Breast epithelium (tissue), 4 donors: ENCODE measurements at regions not wholly inside any gene's neighbourhood (a gene's known extent, or its start where the extent isn't known, plus 50 kb on each side); places are given as distances from the start of the nearest gene placed in this dataset.

Experiments
- DNase-seq, 2 donors: peaks; one replicate each; pipeline ENCODE4 v3.0.0-alpha.2; 2019; ENCODE audit warnings: low spot score in 2 of 2
- H3K27ac ChIP-seq, 2 donors: fragments of 200-600 bp; sonication (generic) in 1 of 2; one replicate each; pipeline ENCODE4 v1.5.1; 2016 to 2019; ENCODE audit warnings: mild to moderate bottlenecking in 1 of 2
- H3K27me3 ChIP-seq, 2 donors: fragments of 200-600 bp; sonication (generic) in 1 of 2; one replicate each; pipeline versions ENCODE4 v1.5.1 to v1.6.0; 2017 to 2019; ENCODE audit warnings: control low read depth in 1 of 2, mild to moderate bottlenecking in 1 of 2
- H3K36me3 ChIP-seq: fragments of 200-600 bp; one replicate; pipeline ENCODE4 v1.5.1; 2019
- H3K4me1 ChIP-seq, 2 donors: fragments of 200-600 bp; sonication (generic); one replicate each; pipeline ENCODE4 v1.5.1; 2016 to 2019; ENCODE audit warnings: control low read depth in 1 of 2
- H3K4me3 ChIP-seq, 3 donors: fragments of 200-600 bp; sonication (generic); 1 replicate in 2 of 3; 2 replicates in 1 of 3; pipeline ENCODE4 v1.5.1; 2016 to 2019; ENCODE audit warnings: mild to moderate bottlenecking in 3 of 3, moderate library complexity in 2 of 3
- H3K9me3 ChIP-seq, 2 donors: fragments of 200-600 bp; sonication (generic) in 1 of 2; one replicate each; pipeline ENCODE4 v1.5.1; 2016 to 2019; ENCODE audit warnings: control low read depth in 1 of 2
- CTCF ChIP-seq, 3 donors: fragments of 450-650 bp; IDR thresholded peaks; one replicate each; pipeline ENCODE4 v1.5.1; 2016 to 2017; ENCODE audit warnings: antibody characterized with exemption in 3 of 3, mild to moderate bottlenecking in 3 of 3, moderate library complexity in 3 of 3
- POLR2A ChIP-seq: fragments of 450-650 bp; IDR thresholded peaks from one replicate; pipeline ENCODE4 v1.6.1; 2016; ENCODE audit warnings: antibody characterized with exemption, mild to moderate bottlenecking, moderate library complexity
- POLR2AphosphoS5 ChIP-seq, 3 donors: sonication (generic); formaldehyde crosslinking; IDR thresholded peaks; one replicate each; pipeline ENCODE4 v1.6.1; 2017; ENCODE audit warnings: antibody characterized with exemption in 3 of 3
- intact Hi-C: fragments of 100-400 bp; cut with DNase I; formaldehyde crosslinking; loops from one replicate; pipeline ENCODE4 v1.15.1; 2023; ENCODE audit warnings: low total_unique reads

- intact Hi-C loops = no loop called here
- H3K4me1 ChIP-seq = no peaks in the 10 kb centered on the region
- DNase-seq = no peak
- H3K9me3 ChIP-seq = peaks cover 0 to under 1% of the 10 kb centered on the region in 2 donors
- no peaks in the 10 kb centered on the region for H3K36me3 ChIP-seq
- no peak overlapping the region for H3K4me3 ChIP-seq
- TF ChIP-seq POLR2AphosphoS5 (IDR thresholded peaks at IDR 0.05) (no peak), POLR2A (no peak), CTCF (IDR thresholded peaks at IDR 0.05) (no peak)
- peaks cover 0 to 17% of the 10 kb centered on the region in 2 donors for H3K27me3 ChIP-seq
- H3K27ac ChIP-seq = no peak overlapping the region
Observed at GRCh38 chrX:115939636-115940160, 230.8 kb upstream of the AGTR2 start.

GRCh38 chrX:115940348-115940747 lies 230.2 kb upstream of the AGTR2 start:
- Histone ChIP-seq H3K27me3 (peaks cover 0 to 15% of the 10 kb centered on the region in 2 donors), H3K4me1 (no peaks in the 10 kb centered on the region), H3K4me3 (no peak overlapping the region), H3K36me3 (no peaks in the 10 kb centered on the region), H3K9me3 (no peaks in the 10 kb centered on the region), H3K27ac (no peak overlapping the region)
- no peak for DNase-seq
- intact Hi-C loops = no loop called here
- TF ChIP-seq POLR2AphosphoS5 (IDR thresholded peaks at IDR 0.05) (no peak), CTCF (IDR thresholded peaks at IDR 0.05) (no peak), POLR2A (no peak)

GRCh38 chrX:115940888-115941332 lies 229.6 kb upstream of the AGTR2 start:
- DNase-seq = peak; percentile 61 to 74
- Histone ChIP-seq H3K4me1 (no peaks in the 10 kb centered on the region), H3K4me3 (peak overlapping the region in 2 of 3 donors; percentile 33 to 44), H3K9me3 (no peaks in the 10 kb centered on the region), H3K27me3 (peaks cover 0 to 10% of the 10 kb centered on the region in 2 donors), H3K27ac (no peak overlapping the region), H3K36me3 (no peaks in the 10 kb centered on the region)
- TF ChIP-seq POLR2A (no peak), POLR2AphosphoS5 (IDR thresholded peaks at IDR 0.05) (peak in 1 of 3 donors; percentile 73), CTCF (IDR thresholded peaks at IDR 0.05) (peak in 2 of 3 donors; percentile 51 to 60)
- intact Hi-C loops = no loop called here

GRCh38 chrX:115941388-115941787 lies 229.2 kb upstream of the AGTR2 start:
- peak overlapping the region in 1 of 3 donors; percentile 33 for H3K4me3 ChIP-seq
- no peak for TF ChIP-seq POLR2A
- TF ChIP-seq CTCF (IDR thresholded peaks at IDR 0.05) = no peak
- no peak for TF ChIP-seq POLR2AphosphoS5 (IDR thresholded peaks at IDR 0.05)
- H3K27ac ChIP-seq = no peak overlapping the region
- no peak for DNase-seq
- H3K4me1 ChIP-seq = no peaks in the 10 kb centered on the region
- no peaks in the 10 kb centered on the region for H3K9me3 ChIP-seq
- intact Hi-C loops = no loop called here
- H3K27me3 ChIP-seq = peaks cover 0 to 9% of the 10 kb centered on the region in 2 donors
- no peaks in the 10 kb centered on the region for H3K36me3 ChIP-seq

- Histone ChIP-seq H3K27ac (no peak overlapping the region), H3K36me3 (no peaks in the 10 kb centered on the region), H3K4me3 (no peak overlapping the region), H3K4me1 (no peaks in the 10 kb centered on the region), H3K9me3 (no peaks in the 10 kb centered on the region), H3K27me3 (peaks cover 0 to 14% of the 10 kb centered on the region in 2 donors)
- no peak for DNase-seq
- intact Hi-C loops = no loop called here
- no peak for TF ChIP-seq CTCF (IDR thresholded peaks at IDR 0.05)
Observed at GRCh38 chrX:115946059-115946458, 224.5 kb upstream of the AGTR2 start.
